NCI-H460 (cell line): ENCODE measurements at regions not wholly inside any gene's neighbourhood (a gene's known extent, or its start where the extent isn't known, plus 50 kb on each side); places are given as distances from the start of the nearest gene placed in this dataset.
A peak's percentile ranks its signal among the peaks of the same experiment; 100 is the strongest.
"Not testable (repeated sequence)": the region's sequence is repeated elsewhere in the genome, so short reads cannot be mapped to it uniquely, and the experiment has no call there.

Source experiments
- DNase-seq: peaks from one replicate; pipeline ENCODE4 v3.0.0-alpha.2; 2016; ENCODE audit warnings: low read depth; ENCODE audit errors: extremely low read depth

GRCh38 chr6:144568241-144568640 lies 283.1 kb downstream of the UTRN start:
- no peak for DNase-seq

- DNase-seq, result not testable (repeated sequence)
Measured at GRCh38 chr6:144572541-144572940, 287.4 kb downstream of the UTRN start.

GRCh38 chr6:144574796-144575195 lies 289.7 kb downstream of the UTRN start:
- DNase-seq, result no peak

- DNase-seq, result no peak
Measured at GRCh38 chr6:144575327-144575726, 290.2 kb downstream of the UTRN start.

GRCh38 chr6:144576871-144577270 lies 291.7 kb downstream of the UTRN start:
- DNase-seq, result no peak

- DNase-seq, result no peak
Measured at GRCh38 chr6:144578385-144579350, 293.5 kb downstream of the UTRN start.

GRCh38 chr6:144580039-144580438 lies 294.9 kb downstream of the UTRN start:
- no peak for DNase-seq

GRCh38 chr6:144580771-144581170 lies 295.6 kb downstream of the UTRN start:
- DNase-seq, result no peak

GRCh38 chr6:144581812-144582537 lies 296.8 kb downstream of the UTRN start:
- no peak for DNase-seq

GRCh38 chr6:144582939-144583613 lies 297.9 kb downstream of the UTRN start:
- no peak for DNase-seq

- no peak for DNase-seq
Measured at GRCh38 chr6:144583614-144583954, 298.4 kb downstream of the UTRN start.

- peak; percentile 42 for DNase-seq
Measured at GRCh38 chr6:144585217-144585814, 300.2 kb downstream of the UTRN start.

GRCh38 chr6:144586986-144587385 lies 301.9 kb downstream of the UTRN start:
- DNase-seq, result no peak

- no peak for DNase-seq
Measured at GRCh38 chr6:144588697-144589325, 303.7 kb downstream of the UTRN start.

GRCh38 chr6:144590532-144590931 lies 305.4 kb downstream of the UTRN start:
- no peak for DNase-seq

GRCh38 chr6:144593392-144593791 lies 308.3 kb downstream of the UTRN start:
- DNase-seq, result no peak

GRCh38 chr6:144594585-144594984 lies 309.4 kb downstream of the UTRN start:
- no peak for DNase-seq

- no peak for DNase-seq
Measured at GRCh38 chr6:144595266-144595665, 310.1 kb downstream of the UTRN start.

- no peak for DNase-seq
Measured at GRCh38 chr6:144597511-144597910, 312.4 kb downstream of the UTRN start.

- no peak for DNase-seq
Measured at GRCh38 chr6:144599615-144600014, 314.5 kb downstream of the UTRN start.
